ENCODE measurements at regions not wholly inside any gene's neighbourhood (a gene's known extent, or its start where the extent isn't known, plus 50 kb on each side); places are given as distances from the start of the nearest gene placed in this dataset.

- no peaks in the 10 kb centered on the region for H3K9me3 ChIP-seq (ENCODE audit: insufficient read depth, low read depth, low read length)
- H3K36me3 ChIP-seq (ENCODE audit: insufficient read depth, low read length): no peaks in the 10 kb centered on the region
- H3K27me3 ChIP-seq (ENCODE audit: insufficient read depth, low read length): no peaks in the 10 kb centered on the region
- Mint-ChIP-seq H3K4me1 (ENCODE audit: low read depth, unreplicated experiment) (no peaks in the 10 kb centered on the region), H3K4me3 (ENCODE audit: unreplicated experiment) (no peak overlapping the region), H3K27ac (ENCODE audit: unreplicated experiment) (no peak overlapping the region), H3K36me3 (ENCODE audit: low read depth, unreplicated experiment) (no peaks in the 10 kb centered on the region), H3K27me3 (ENCODE audit: low read depth, unreplicated experiment) (peaks cover 2% of the 10 kb centered on the region), H3K9me3 (ENCODE audit: unreplicated experiment) (no peaks in the 10 kb centered on the region)
- no peaks in the 10 kb centered on the region for H3K79me2 ChIP-seq (ENCODE audit: insufficient read depth, low read length)
- no peaks in the 10 kb centered on the region for H3K4me1 ChIP-seq (ENCODE audit: insufficient read depth, low read length)
- DNase-seq (ENCODE audit: low read depth): no peak
- H3K4me3 ChIP-seq (ENCODE audit: insufficient read depth, low read depth, low read length): no peak overlapping the region
- no peaks in the 10 kb centered on the region for H4K20me1 ChIP-seq (ENCODE audit: insufficient read depth, low read length)
- H2AFZ ChIP-seq (ENCODE audit: low read depth, low read length): no peak overlapping the region
- no peak for FAIRE-seq
- no peak overlapping the region for H3K27ac ChIP-seq (ENCODE audit: low read depth, low read length)
- H3K9ac ChIP-seq (ENCODE audit: low read length): no peak overlapping the region
- TF ChIP-seq CTCF (IDR thresholded peaks at IDR 0.05; ENCODE audit: insufficient read depth, low read depth, low read length) (no peak), EZH2 (IDR thresholded peaks at IDR 0.05; ENCODE audit: insufficient read depth, low read length) (no peak)
- no peak overlapping the region for H3K4me2 ChIP-seq (ENCODE audit: low read length)
These were observed 585.1 kb downstream of the SLC4A3 start for GRCh38 chr2:220212296-220213080.

- H3K9ac ChIP-seq (ENCODE audit: low read length): no peak overlapping the region
- H3K27ac ChIP-seq (ENCODE audit: low read depth, low read length): no peak overlapping the region
- H3K4me1 ChIP-seq (ENCODE audit: insufficient read depth, low read length): no peaks in the 10 kb centered on the region
- no peak overlapping the region for H3K4me3 ChIP-seq (ENCODE audit: insufficient read depth, low read depth, low read length)
- no peak overlapping the region for H3K4me2 ChIP-seq (ENCODE audit: low read length)
- H3K27ac Mint-ChIP-seq (ENCODE audit: unreplicated experiment): no peak overlapping the region
- FAIRE-seq: no peak
- no peaks in the 10 kb centered on the region for H4K20me1 ChIP-seq (ENCODE audit: insufficient read depth, low read length)
- no peak for TF ChIP-seq CTCF (IDR thresholded peaks at IDR 0.05; ENCODE audit: insufficient read depth, low read depth, low read length)
- TF ChIP-seq EZH2 (IDR thresholded peaks at IDR 0.05; ENCODE audit: insufficient read depth, low read length): no peak
- no peak overlapping the region for H2AFZ ChIP-seq (ENCODE audit: low read depth, low read length)
- no peaks in the 10 kb centered on the region for H3K27me3 ChIP-seq (ENCODE audit: insufficient read depth, low read length)
- no peaks in the 10 kb centered on the region for H3K36me3 Mint-ChIP-seq (ENCODE audit: low read depth, unreplicated experiment)
- H3K36me3 ChIP-seq (ENCODE audit: insufficient read depth, low read length): no peaks in the 10 kb centered on the region
- no peaks in the 10 kb centered on the region for H3K79me2 ChIP-seq (ENCODE audit: insufficient read depth, low read length)
- H3K9me3 Mint-ChIP-seq (ENCODE audit: unreplicated experiment): no peaks in the 10 kb centered on the region
- no peak for DNase-seq (ENCODE audit: low read depth)
- no peaks in the 10 kb centered on the region for H3K4me1 Mint-ChIP-seq (ENCODE audit: low read depth, unreplicated experiment)
- H3K27me3 Mint-ChIP-seq (ENCODE audit: low read depth, unreplicated experiment): peaks cover 17% of the 10 kb centered on the region
- H3K9me3 ChIP-seq (ENCODE audit: insufficient read depth, low read depth, low read length): no peaks in the 10 kb centered on the region
- no peak overlapping the region for H3K4me3 Mint-ChIP-seq (ENCODE audit: unreplicated experiment)
These were observed 588.4 kb downstream of the SLC4A3 start for GRCh38 chr2:220215785-220216184.

GRCh38 chr2:220219371-220219770 lies 591.9 kb downstream of the SLC4A3 start:
- H3K4me1 ChIP-seq (ENCODE audit: insufficient read depth, low read length): peaks cover under 1% of the 10 kb centered on the region
- H3K79me2 ChIP-seq (ENCODE audit: insufficient read depth, low read length): no peaks in the 10 kb centered on the region
- no peaks in the 10 kb centered on the region for H3K36me3 ChIP-seq (ENCODE audit: insufficient read depth, low read length)
- Mint-ChIP-seq H3K9me3 (ENCODE audit: unreplicated experiment) (no peaks in the 10 kb centered on the region), H3K4me1 (ENCODE audit: low read depth, unreplicated experiment) (peaks cover under 1% of the 10 kb centered on the region), H3K4me3 (ENCODE audit: unreplicated experiment) (no peak overlapping the region), H3K27me3 (ENCODE audit: low read depth, unreplicated experiment) (peaks cover 20% of the 10 kb centered on the region), H3K36me3 (ENCODE audit: low read depth, unreplicated experiment) (no peaks in the 10 kb centered on the region), H3K27ac (ENCODE audit: unreplicated experiment) (no peak overlapping the region)
- no peak for FAIRE-seq
- DNase-seq (ENCODE audit: low read depth): no peak
- no peak overlapping the region for H3K4me2 ChIP-seq (ENCODE audit: low read length)
- no peaks in the 10 kb centered on the region for H3K9me3 ChIP-seq (ENCODE audit: insufficient read depth, low read depth, low read length)
- no peak overlapping the region for H3K4me3 ChIP-seq (ENCODE audit: insufficient read depth, low read depth, low read length)
- no peak overlapping the region for H3K27ac ChIP-seq (ENCODE audit: low read depth, low read length)
- H3K9ac ChIP-seq (ENCODE audit: low read length): no peak overlapping the region
- no peak for TF ChIP-seq EZH2 (IDR thresholded peaks at IDR 0.05; ENCODE audit: insufficient read depth, low read length)
- no peak for TF ChIP-seq CTCF (IDR thresholded peaks at IDR 0.05; ENCODE audit: insufficient read depth, low read depth, low read length)
- no peak overlapping the region for H2AFZ ChIP-seq (ENCODE audit: low read depth, low read length)
- H4K20me1 ChIP-seq (ENCODE audit: insufficient read depth, low read length): no peaks in the 10 kb centered on the region
- no peaks in the 10 kb centered on the region for H3K27me3 ChIP-seq (ENCODE audit: insufficient read depth, low read length)
